ENCODE measurements at regions not wholly inside any gene's neighbourhood (a gene's known extent, or its start where the extent isn't known, plus 50 kb on each side); places are given as distances from the start of the nearest gene placed in this dataset.

DNA sequence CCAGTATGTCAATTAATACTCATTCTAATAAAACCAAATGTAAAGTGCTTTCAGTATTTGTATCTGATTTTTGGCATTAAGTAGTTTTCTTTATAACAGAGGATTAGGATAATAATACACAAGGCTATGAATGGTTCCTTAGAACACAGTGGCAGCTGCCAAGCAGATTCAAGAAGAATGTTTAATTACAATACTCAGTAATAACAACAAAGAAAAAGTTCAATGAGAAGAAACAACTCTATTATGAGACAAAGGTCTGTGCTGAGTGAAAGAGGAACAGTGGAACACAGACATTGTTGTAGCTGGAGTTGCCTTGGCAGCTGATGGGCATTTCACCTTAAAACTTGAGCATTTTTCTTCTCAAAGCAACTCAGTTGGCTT, 502.6 kb upstream of the NR3C2 start:
- TF ChIP-seq, protein P1, sequence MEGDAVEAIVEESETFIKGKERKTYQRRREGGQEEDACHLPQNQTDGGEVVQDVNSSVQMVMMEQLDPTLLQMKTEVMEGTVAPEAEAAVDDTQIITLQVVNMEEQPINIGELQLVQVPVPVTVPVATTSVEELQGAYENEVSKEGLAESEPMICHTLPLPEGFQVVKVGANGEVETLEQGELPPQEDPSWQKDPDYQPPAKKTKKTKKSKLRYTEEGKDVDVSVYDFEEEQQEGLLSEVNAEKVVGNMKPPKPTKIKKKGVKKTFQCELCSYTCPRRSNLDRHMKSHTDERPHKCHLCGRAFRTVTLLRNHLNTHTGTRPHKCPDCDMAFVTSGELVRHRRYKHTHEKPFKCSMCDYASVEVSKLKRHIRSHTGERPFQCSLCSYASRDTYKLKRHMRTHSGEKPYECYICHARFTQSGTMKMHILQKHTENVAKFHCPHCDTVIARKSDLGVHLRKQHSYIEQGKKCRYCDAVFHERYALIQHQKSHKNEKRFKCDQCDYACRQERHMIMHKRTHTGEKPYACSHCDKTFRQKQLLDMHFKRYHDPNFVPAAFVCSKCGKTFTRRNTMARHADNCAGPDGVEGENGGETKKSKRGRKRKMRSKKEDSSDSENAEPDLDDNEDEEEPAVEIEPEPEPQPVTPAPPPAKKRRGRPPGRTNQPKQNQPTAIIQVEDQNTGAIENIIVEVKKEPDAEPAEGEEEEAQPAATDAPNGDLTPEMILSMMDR (IDR thresholded peaks at IDR 0.05; ENCODE audit: insufficient read depth, low read length): no peak
- no peak for DNase-seq (ENCODE audit: low read depth)

DNA sequence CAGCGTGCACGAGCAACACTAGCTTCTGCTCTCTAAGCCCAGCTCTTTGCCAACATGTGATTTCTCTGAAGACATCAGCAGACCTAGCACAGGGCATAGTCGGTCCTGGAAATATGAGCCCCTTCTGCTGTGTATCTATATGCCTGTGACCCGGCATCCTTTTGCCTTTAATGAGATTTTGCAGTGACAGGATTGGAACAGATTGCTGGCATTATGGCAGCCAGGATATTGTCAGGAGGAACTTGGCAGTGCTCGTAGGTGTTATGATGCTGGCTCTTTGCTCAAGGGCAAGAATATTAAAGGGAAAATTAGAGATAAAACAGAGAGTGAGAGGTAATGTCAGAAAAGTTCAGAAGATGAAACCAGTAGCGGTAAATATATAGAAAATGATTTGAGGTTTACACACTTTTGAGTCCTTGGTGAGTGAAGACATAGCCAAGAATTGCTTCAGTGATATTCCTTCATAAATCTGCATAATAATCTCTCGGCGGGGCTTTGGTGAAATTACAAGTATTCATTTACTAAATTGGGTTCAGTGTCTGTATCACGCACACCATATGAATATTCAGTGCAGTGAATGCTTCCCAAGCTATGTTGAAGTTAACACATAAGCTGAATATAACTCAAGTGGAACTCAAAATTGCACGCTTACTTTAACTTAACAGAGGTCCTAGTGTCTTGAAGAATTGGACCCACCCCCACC, 502.1 kb upstream of the NR3C2 start:
- TF ChIP-seq, protein P1 (IDR thresholded peaks at IDR 0.05; ENCODE audit: insufficient read depth, low read length): no peak
- H3K4me3 ChIP-seq (ENCODE audit: low read depth, low read length): no peak overlapping the region
- no peak for DNase-seq (ENCODE audit: low read depth)

More for the DNA sequence above, 502.6 kb upstream of the NR3C2 start:
- H3K4me3 ChIP-seq (ENCODE audit: low read depth, low read length): no peak overlapping the region

DNA sequence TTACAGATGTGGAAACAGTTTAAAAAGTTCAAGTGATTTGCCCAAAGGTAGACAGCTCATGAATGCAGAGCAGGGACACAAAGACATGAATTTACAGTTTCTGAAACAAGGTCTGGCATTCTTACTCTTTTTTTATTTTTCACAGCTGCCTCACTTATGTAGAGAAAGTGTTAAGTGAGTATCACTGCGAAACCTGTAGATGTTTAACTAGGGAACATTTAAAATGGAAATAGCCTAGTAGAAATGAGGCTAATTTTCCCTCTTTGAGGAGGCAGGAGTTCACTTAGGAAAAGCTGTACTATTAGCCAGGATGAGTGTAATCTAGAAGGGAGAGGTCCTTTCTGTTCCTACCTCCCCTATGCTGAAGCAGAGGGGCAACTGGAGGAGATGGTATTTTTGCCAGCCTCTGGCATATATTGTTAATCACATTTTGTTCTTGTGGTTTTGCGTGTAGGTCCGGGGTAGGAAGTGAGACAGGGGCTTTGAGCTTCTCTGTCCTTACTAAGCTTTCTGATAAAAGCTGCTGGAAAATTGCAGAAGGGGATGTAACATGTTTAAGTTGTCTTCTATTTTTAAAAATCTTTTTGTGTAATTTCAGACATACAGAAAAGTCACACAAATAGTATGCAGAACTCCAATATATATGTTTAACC, 492.8 kb upstream of the NR3C2 start:
- DNase-seq (ENCODE audit: low read depth): no peak
- H3K4me3 ChIP-seq (ENCODE audit: low read depth, low read length): no peak overlapping the region
- TF ChIP-seq, protein P1 (IDR thresholded peaks at IDR 0.05; ENCODE audit: insufficient read depth, low read length): no peak

DNA sequence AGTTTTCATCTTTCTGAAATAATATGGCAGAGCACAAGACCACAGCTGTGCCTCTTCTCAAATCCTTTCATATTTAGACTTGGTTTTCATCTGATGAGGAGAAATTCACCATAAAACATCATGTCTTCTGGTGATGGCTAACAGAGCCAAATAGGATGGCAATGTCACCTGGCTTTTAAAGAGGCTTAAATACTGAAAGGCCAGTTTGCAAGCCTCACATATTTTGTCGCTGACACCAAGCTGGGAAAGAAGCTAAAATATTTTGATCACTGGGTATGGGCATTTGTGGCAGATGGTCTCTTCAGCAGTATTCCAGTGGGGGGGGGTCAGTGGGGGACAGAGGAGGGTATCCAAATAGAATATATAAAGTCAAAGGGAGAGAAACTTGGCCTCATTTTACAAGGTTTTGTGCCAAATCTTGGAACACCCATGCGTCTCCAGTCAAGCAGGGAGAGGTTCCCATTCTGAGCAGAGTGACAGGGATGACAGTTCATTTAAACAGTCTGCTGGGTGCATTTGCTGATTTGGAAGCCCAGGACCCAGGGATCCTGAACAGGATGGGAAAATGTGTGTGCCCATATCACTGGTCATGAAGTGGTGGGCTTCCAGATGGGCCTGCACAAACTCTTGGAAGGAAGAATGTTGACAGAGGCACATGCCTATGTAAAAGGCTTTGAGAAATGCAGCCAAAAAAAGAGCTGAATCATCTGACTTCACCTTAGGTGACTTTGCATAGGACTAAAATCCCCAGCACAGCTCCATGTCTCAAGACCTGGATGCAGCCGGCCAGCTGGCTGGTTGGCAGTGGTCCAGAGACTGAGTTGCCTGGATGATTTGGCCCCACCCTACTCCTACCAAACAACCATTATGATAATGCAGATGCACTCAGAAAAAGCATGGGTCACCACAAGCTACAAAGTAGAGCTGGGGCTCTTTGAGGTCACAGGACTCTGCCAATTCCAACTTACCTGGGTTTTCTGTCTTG, 484.4 kb upstream of the NR3C2 start:
- TF ChIP-seq, protein P1 (IDR thresholded peaks at IDR 0.05; ENCODE audit: insufficient read depth, low read length): no peak
- DNase-seq (ENCODE audit: low read depth): peak; percentile 14
- no peak overlapping the region for H3K4me3 ChIP-seq (ENCODE audit: low read depth, low read length)

DNA sequence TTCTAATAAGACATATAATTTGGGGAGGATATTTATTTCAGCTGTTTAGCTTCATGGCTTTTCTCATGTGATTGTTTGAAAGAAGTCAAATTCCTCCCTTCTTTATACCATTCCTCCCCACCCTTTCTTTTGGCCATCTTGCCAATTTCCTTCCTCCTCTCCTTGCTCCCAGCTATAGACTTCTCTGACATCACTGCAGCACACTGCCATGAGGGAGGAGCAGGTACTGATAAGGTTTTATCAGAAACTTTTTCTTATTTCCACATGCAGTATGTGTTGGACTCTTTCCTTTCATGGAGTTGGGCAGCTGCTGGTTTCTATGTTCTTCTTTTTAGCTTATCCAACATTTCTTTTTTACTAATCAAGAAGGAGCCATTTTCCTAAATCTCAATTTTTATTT, 481.7 kb upstream of the NR3C2 start:
- DNase-seq (ENCODE audit: low read depth): no peak
- TF ChIP-seq, protein P1 (IDR thresholded peaks at IDR 0.05; ENCODE audit: insufficient read depth, low read length): no peak
- H3K4me3 ChIP-seq (ENCODE audit: low read depth, low read length): no peak overlapping the region

DNA sequence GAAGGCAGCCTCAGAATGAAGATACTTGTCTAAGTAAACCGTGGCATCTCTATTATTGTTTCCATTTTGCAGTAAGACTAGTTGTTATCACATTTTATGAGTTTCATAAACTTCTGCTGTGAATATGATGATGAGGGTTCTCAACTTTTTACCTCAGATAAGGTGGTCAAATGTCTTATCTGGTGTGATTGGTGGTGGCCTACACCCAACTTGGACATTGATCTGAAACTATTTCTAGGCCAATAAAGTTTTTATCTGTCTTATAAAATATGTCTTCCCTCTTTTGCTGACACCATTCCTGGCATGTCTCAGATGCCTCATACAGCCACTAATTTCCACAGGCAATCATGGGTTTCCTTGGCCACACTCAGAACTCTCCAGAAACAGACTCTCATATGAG, 480.3 kb upstream of the NR3C2 start:
- no peak for DNase-seq (ENCODE audit: low read depth)
- TF ChIP-seq, protein P1 (IDR thresholded peaks at IDR 0.05; ENCODE audit: insufficient read depth, low read length): no peak
- no peak overlapping the region for H3K4me3 ChIP-seq (ENCODE audit: low read depth, low read length)

All from fibroblast of the aortic adventitia (primary cell).